Neural crest cell (in vitro differentiated cells): ENCODE measurements at regions not wholly inside any gene's neighbourhood (a gene's known extent, or its start where the extent isn't known, plus 50 kb on each side); places are given as distances from the start of the nearest gene placed in this dataset.

ENCODE experiments used
- DNase-seq: peaks from one replicate; pipeline ENCODE4 v3.0.0; 2021; ENCODE audit warnings: low read depth, mixed read lengths, low spot score
- H3K27ac Mint-ChIP-seq: one replicate; pipeline ENCODE4 v1.8.0; 2021; ENCODE audit warnings: mild to moderate bottlenecking, mixed read lengths; ENCODE audit not compliant: unreplicated experiment
- H3K27me3 Mint-ChIP-seq: 2 replicates; pipeline ENCODE4 v1.8.0; 2021; ENCODE audit warnings: low read depth, mild to moderate bottlenecking, mixed read lengths
- H3K36me3 Mint-ChIP-seq: 2 replicates; pipeline ENCODE4 v1.8.0; 2021; ENCODE audit warnings: low read depth, mild to moderate bottlenecking, mixed read lengths
- H3K4me1 Mint-ChIP-seq: 2 replicates; pipeline ENCODE4 v1.8.0; 2021; ENCODE audit warnings: mixed read lengths
- H3K4me3 Mint-ChIP-seq: one replicate; pipeline ENCODE4 v1.8.0; 2021; ENCODE audit warnings: mild to moderate bottlenecking, mixed read lengths
- H3K9me3 Mint-ChIP-seq: 2 replicates; pipeline ENCODE4 v1.8.0; 2021; ENCODE audit warnings: mixed read lengths
- TF ChIP-seq, protein P1 (sequence below): fragments of 200-600 bp; sonication (generic); conservative IDR thresholded peaks from 2 replicates; pipeline ENCODE4 v1.5.0; 2021; ENCODE audit warnings: antibody characterized with exemption, mild to moderate bottlenecking

DNA sequence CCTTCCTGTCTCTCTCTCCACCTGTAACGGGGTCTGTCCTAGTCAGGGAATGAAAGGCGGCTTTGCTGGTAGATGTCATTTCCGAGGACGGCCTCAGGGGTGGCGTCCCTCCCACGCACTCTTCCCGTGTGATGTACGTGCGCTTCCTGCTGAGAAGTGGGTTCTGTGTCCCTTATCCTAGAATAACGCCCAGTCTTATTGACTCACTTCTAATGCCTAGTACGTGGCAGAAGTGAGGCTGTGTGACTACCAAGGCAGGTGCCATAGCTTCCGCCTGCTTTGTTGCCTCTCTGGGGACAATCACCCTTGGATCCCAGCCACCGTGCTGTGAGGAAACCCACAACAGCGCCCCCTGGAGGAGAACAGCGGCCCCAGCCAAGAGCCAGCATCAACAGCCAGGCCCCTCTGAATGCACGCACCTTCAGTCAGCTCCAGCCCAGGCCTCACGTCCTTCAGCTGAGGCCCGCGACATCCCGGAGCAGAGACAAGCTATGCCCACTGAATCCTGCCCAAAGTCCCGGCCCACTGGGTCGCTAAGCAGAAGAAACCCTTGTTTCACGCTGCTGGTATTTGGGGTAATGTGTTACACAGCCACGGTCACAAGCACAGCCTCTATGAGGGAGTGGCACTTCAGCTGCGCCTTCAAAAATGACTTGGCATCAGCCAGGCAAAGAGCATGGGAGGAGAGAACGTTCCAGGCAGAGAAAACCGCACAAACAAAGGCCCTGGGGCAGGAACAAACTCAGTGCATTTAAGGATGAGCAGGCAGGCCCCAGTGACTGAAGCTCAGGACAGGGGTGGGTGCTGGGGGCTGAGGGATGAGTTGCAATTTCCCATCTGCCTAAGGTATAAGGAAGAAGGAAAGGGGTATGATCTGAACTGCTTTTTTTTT, 224.2 kb downstream of the NFATC2 start:
- Mint-ChIP-seq H3K27me3 (no peaks in the 10 kb centered on the region), H3K27ac (no peak overlapping the region), H3K36me3 (no peaks in the 10 kb centered on the region), H3K9me3 (peaks cover 3% of the 10 kb centered on the region), H3K4me3 (no peak overlapping the region), H3K4me1 (peaks cover 15% of the 10 kb centered on the region)
- TF ChIP-seq, protein P1, sequence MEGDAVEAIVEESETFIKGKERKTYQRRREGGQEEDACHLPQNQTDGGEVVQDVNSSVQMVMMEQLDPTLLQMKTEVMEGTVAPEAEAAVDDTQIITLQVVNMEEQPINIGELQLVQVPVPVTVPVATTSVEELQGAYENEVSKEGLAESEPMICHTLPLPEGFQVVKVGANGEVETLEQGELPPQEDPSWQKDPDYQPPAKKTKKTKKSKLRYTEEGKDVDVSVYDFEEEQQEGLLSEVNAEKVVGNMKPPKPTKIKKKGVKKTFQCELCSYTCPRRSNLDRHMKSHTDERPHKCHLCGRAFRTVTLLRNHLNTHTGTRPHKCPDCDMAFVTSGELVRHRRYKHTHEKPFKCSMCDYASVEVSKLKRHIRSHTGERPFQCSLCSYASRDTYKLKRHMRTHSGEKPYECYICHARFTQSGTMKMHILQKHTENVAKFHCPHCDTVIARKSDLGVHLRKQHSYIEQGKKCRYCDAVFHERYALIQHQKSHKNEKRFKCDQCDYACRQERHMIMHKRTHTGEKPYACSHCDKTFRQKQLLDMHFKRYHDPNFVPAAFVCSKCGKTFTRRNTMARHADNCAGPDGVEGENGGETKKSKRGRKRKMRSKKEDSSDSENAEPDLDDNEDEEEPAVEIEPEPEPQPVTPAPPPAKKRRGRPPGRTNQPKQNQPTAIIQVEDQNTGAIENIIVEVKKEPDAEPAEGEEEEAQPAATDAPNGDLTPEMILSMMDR, result peak; percentile 68
- DNase-seq, result peak; percentile 82

DNA sequence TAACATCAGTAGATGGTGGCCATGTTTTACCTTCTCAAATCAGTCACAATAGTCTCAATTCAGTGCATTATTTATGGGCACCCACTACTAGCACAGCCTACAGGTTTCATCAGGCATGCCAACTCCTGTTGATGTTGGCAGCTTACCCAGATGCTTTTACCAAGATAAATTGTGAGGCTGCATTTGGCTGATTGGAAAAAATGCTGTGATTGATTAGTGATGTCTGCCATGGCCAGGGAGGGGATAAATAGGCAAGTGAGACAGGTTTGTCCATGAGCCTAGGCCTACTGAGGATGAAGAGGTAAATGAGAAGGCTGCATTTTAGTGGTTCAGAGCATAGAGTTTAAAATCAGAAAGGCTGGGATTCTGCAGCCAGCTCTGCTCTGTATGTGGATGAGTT, 227.1 kb downstream of the NFATC2 start:
- TF ChIP-seq, protein P1, result no peak
- Mint-ChIP-seq H3K9me3 (peaks cover 3% of the 10 kb centered on the region), H3K36me3 (no peaks in the 10 kb centered on the region), H3K27ac (no peak overlapping the region), H3K27me3 (peaks cover 3% of the 10 kb centered on the region), H3K4me1 (peaks cover 20% of the 10 kb centered on the region), H3K4me3 (no peak overlapping the region)
- DNase-seq, result no peak

DNA sequence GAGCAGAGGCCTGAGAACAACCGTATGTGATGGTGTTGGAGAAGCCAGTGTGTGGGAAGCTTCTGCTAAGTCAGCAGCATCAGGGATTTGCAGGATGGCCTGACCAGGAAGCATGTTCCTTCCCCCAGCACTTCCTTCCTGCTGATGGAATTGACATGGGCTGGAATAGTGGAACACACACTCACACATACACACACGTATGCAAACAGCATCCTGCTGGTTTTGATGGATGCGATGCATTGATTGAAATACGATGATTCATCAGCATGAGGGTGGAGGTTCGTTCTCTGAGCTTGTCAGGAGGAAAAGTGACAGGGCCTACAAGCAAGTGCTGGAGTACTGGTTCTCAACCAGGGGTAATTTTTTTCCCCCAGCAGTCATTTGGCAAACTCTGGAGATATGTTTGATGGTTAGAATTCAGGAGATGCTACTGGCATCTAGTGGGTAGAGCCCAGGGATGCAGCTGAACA, 229.1 kb downstream of the NFATC2 start:
- DNase-seq, result no peak
- Mint-ChIP-seq H3K9me3 (peaks cover 3% of the 10 kb centered on the region), H3K4me1 (peaks cover 9% of the 10 kb centered on the region), H3K27me3 (peaks cover 10% of the 10 kb centered on the region), H3K36me3 (no peaks in the 10 kb centered on the region), H3K27ac (no peak overlapping the region), H3K4me3 (no peak overlapping the region)
- TF ChIP-seq, protein P1, result no peak

DNA sequence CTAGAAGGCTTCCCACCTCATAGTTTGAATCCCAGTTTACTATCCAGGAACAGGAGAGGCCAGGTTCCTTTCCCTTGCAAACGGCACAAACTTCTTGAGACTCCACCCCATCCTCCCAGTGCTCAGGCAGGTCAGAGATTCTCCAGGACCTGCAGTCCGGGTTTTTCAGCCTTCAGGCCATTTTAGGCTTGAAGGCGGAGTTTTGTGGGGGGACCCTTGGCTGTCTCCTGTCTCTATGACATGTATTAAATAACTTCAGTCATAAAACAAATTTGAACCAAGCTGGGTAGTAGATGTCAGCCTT, 230.1 kb downstream of the NFATC2 start:
- Mint-ChIP-seq H3K27me3 (peaks cover 10% of the 10 kb centered on the region), H3K36me3 (no peaks in the 10 kb centered on the region), H3K27ac (no peak overlapping the region), H3K9me3 (peaks cover 3% of the 10 kb centered on the region), H3K4me3 (no peak overlapping the region), H3K4me1 (peaks cover 4% of the 10 kb centered on the region)
- no peak for DNase-seq
- TF ChIP-seq, protein P1, result no peak

DNA sequence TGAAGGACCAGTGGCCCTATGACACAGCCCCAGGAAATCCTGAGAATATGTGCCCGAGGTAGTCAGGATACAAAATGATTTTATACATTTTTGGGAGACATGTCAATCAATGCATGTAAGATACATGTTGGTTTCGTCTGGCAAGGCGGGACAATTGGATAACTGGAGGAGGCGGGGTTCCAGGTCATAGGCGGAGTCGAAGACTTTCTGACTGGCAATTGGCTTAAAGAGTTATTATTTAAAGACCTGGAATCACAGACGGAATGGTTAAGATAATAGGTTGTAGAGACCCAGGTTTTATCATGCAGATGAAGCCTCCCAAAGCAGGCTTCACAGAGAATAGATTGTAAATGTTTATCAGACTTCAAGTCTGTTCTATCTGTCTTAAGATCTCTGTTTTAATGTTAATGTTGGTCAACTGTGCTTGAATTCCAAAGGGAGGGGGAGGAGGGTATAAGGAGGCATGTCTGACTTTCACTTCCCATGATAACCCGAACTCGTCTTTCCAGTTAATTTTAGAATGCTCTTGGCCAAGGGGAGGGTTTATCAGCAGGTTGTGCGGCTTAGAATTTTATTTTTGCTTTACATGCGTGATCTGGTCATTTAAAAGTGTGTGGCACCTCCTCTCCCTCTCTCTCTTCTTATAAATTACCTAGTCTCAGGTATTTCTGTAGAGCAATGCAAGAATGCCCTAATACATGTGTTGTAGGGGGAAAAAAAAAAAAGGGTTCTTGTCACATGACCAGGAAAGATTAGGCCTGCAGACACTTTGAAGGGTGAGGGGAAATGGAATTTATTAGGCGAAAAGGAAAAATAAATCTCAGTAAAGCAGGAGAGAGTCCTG, 230.7 kb downstream of the NFATC2 start:
- TF ChIP-seq, protein P1, result no peak
- no peaks in the 10 kb centered on the region for H3K36me3 Mint-ChIP-seq
- peaks cover 3% of the 10 kb centered on the region for H3K9me3 Mint-ChIP-seq
- no peak overlapping the region for H3K27ac Mint-ChIP-seq
- H3K4me3 Mint-ChIP-seq, result no peak overlapping the region
- DNase-seq, result no peak
- peaks cover 13% of the 10 kb centered on the region for H3K27me3 Mint-ChIP-seq
- H3K4me1 Mint-ChIP-seq, result peaks cover 6% of the 10 kb centered on the region
